ENCODE measurements at regions not wholly inside any gene's neighbourhood (a gene's known extent, or its start where the extent isn't known, plus 50 kb on each side); places are given as distances from the start of the nearest gene placed in this dataset.
"Not testable (repeated sequence)": the region's sequence is repeated elsewhere in the genome, so short reads cannot be mapped to it uniquely, and the experiment has no call there.

DNA sequence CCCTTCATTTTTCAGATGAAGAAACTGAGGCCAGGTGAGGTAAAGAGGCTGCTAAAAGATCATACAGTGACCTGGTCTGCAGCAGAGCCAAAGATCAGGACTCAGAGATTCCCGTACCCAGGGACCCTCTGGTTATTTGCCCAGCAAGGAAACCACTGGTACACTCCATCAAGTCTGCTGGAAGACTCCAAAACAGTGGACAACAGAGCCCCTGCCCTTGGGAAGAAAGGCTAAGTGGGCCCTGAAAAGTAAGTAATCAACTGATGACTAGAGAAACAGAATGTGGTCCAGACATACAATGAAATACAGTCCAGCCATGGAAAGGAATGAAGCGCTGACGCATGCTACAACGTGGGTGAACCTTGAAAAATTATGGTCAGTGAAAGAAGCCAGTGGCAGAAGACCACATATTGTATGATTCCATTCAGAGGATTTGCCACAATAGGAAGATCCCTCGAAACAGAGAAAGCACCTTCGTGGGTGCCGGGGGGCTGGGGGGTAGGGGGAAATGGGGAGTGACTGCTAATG lies 106.4 kb downstream of the ETS2 start:
- Mint-ChIP-seq H3K4me3 (no peak overlapping the region), H3K4me1 (no peaks in the 10 kb centered on the region), H3K36me3 (no peaks in the 10 kb centered on the region), H3K9me3 (ENCODE audit: low read depth) (no peaks in the 10 kb centered on the region), H3K27ac (no peak overlapping the region), H3K27me3 (peaks cover 9% of the 10 kb centered on the region)
- DNase-seq (no peak), ATAC-seq (no peak)
- CTCF ChIA-PET: no interaction called here

DNA sequence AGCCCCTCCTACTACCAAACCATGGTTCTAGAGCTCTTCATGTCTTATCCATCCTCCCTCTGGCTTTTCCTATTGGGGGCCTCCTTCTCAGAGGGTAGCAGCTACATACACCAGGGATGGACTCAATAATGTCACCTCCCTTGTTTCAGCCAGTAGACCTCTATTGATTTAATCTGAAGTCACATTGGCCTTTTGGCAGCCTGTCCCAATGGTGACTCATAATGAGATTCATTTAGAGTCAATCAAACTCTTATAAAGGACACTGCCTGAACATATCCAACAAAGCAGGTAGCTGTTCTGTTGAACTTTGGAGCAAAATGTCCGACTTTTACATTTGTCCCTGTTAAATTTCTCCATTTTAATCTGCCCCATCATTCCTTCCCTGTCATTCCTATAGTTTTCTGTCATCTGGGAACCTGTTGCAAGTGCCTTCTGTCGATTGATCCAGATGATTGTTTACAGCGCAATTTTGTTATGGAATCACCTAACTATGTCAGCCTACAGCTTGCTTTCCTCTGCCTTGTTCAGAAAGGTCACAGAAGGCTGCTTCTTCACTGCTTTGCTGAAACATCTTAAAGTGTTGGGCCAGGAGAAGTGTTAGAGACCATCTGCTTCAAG lies 105.9 kb downstream of the ETS2 start:
- CTCF ChIA-PET: no interaction called here
- H3K27me3 Mint-ChIP-seq: peaks cover 8% of the 10 kb centered on the region
- H3K9me3 Mint-ChIP-seq (ENCODE audit: low read depth): no peaks in the 10 kb centered on the region
- no peaks in the 10 kb centered on the region for H3K4me1 Mint-ChIP-seq
- ATAC-seq (no peak), DNase-seq (no peak)
- H3K27ac Mint-ChIP-seq: no peak overlapping the region
- H3K36me3 Mint-ChIP-seq: no peaks in the 10 kb centered on the region
- no peak overlapping the region for H3K4me3 Mint-ChIP-seq

DNA sequence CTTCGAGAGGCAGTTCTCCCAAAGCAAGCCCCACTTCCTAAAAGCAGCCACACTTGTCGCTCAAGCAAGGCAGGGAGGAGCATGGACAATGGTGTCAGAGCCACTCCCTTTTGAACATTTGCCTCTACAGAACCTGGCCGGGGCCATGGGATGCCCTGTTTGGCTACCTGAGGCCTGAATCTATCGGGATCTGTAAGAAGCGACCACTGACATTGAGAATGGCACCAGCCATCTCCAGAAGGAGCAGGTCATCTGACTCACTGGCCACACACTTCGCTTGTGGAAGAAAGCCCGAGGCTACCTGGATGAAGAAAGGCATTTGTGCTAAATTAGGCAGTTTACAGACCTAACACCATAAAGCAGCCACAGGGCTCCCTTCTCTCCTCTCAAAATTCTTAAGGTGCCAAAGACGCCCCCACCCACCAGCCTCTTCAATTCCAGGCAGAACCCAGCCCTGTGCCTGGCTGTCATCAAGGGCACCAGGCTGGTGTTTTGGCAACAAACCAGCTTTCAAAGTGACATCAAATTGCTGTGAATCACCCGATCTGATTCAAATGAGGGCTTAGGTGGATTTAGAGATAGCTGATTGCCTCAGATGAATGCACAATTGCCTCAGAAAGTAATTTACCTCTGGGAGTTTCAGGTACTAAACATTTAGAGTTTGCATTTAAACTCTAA lies 104.8 kb downstream of the ETS2 start:
- Mint-ChIP-seq H3K27me3 (peaks cover 2% of the 10 kb centered on the region), H3K4me1 (no peaks in the 10 kb centered on the region), H3K27ac (no peak overlapping the region), H3K9me3 (ENCODE audit: low read depth) (no peaks in the 10 kb centered on the region), H3K4me3 (no peak overlapping the region), H3K36me3 (no peaks in the 10 kb centered on the region)
- CTCF ChIA-PET: no interaction called here
- DNase-seq: no peak
- no peak for ATAC-seq

DNA sequence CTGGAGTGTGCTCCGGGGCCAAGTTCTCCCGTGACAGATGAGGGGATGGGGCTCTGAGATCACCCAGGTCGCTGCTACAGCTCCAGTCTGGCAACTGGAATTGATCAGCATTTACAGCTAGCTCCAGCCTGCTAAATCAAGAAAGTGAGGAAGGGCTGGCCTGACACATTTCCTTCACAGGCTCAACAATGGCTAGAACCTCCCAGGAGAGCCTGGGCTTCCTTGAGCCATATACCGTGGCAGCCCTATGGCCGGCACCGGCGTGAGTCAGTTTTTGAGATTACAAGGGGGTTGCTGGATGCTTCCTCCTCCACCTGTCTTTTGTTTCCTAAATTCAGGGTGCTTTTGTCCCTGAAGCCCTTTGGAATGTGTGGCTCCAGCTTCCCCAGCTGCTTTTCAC lies 104.2 kb downstream of the ETS2 start:
- Mint-ChIP-seq H3K4me1 (no peaks in the 10 kb centered on the region), H3K27ac (no peak overlapping the region), H3K27me3 (peaks cover 2% of the 10 kb centered on the region), H3K36me3 (no peaks in the 10 kb centered on the region), H3K9me3 (ENCODE audit: low read depth) (no peaks in the 10 kb centered on the region), H3K4me3 (no peak overlapping the region)
- CTCF ChIA-PET: no interaction called here
- no peak for ATAC-seq
- DNase-seq: no peak

DNA sequence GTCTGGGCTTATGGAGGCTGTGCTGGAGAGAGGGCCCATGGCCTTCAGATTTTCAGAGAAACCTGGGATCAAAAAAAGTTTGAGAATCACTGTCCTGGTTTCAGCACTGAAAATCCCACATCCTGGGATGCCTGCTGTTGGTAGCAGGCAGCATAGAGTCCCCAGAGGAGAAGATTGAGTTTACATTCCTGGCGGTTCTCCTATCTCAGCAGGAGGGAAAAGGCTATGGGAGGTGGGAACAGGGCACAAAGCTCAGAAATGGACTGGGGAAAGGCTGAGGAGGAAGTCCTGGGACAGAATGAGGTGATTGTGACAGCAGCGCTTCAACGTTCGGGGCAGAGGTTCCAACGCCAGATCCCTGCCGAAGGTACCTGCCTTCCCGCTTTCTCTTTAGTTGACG lies 103.4 kb downstream of the ETS2 start:
- H3K27me3 Mint-ChIP-seq: peaks cover 2% of the 10 kb centered on the region
- ATAC-seq (no peak), DNase-seq (no peak)
- H3K4me3 Mint-ChIP-seq: no peak overlapping the region
- CTCF ChIA-PET: no interaction called here
- no peak overlapping the region for H3K27ac Mint-ChIP-seq
- H3K36me3 Mint-ChIP-seq: no peaks in the 10 kb centered on the region
- no peaks in the 10 kb centered on the region for H3K9me3 Mint-ChIP-seq (ENCODE audit: low read depth)
- H3K4me1 Mint-ChIP-seq: no peaks in the 10 kb centered on the region

DNA sequence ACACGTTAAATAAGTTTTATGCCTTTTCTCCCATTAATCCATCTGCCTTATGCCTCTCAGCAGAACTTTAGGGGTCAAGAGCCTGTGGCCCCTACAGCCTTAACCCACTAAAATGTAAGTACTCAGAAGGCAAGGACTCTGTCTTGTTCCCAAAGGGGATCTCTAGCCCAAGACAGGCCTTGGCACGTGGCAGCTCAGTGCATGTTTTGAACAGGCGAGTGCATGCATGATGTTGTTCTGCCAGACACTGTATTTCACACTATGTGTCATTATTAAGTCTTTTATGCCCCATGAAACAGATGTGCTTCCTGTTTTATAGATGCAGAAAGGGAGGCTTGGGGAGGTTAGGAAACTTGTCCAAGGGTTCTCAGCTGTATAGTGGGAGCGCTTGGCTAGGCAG lies 102.8 kb downstream of the ETS2 start:
- Mint-ChIP-seq H3K9me3 (ENCODE audit: low read depth) (no peaks in the 10 kb centered on the region), H3K36me3 (no peaks in the 10 kb centered on the region), H3K4me3 (no peak overlapping the region), H3K27ac (no peak overlapping the region), H3K4me1 (no peaks in the 10 kb centered on the region), H3K27me3 (peaks cover 2% of the 10 kb centered on the region)
- CTCF ChIA-PET: no interaction called here
- DNase-seq (no peak), ATAC-seq (no peak)

DNA sequence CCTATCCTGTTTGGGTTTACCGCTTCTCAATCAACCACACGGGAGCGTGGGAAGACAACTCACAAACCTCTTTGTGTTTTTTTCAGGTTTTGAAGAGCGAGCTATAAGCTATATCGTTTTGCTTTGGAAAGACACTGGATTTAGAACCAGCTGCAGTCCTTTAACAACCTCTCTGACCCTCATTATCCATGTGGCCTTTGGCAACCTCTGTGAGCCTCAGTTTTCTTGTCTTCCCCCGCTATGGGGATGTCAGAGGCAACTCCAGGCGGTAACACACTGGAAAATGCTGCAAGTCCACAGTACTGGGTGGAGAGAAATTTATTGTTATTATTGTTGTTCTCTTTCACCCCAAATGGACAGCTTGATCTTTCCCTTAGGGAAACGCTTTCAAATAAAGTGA lies 100.0 kb downstream of the ETS2 start:
- no peak for ATAC-seq
- H3K36me3 Mint-ChIP-seq: no peaks in the 10 kb centered on the region
- H3K9me3 Mint-ChIP-seq (ENCODE audit: low read depth): no peaks in the 10 kb centered on the region
- DNase-seq: no peak
- no peaks in the 10 kb centered on the region for H3K4me1 Mint-ChIP-seq
- no peak overlapping the region for H3K27ac Mint-ChIP-seq
- CTCF ChIA-PET: no interaction called here
- no peaks in the 10 kb centered on the region for H3K27me3 Mint-ChIP-seq
- H3K4me3 Mint-ChIP-seq: no peak overlapping the region

DNA sequence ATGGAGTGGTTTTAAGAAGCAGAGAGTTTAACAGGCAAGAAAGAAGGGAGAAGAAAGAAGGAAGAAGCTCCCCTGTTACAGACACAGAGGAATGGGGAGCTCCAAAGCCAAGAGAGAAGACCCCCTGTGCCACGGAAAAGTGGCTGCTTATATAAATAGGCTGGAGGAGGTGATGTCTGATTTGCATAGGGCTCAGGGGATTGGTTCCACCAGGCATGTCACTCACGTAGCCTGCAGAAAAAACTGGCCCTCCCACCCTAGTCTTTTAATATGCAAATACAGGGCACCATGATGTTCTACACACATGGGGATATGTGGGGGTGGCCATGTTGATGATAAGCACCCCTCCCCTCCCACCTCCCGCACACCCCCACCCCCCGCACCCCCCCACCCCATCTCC lies 99.6 kb downstream of the ETS2 start:
- ATAC-seq: no peak
- no peaks in the 10 kb centered on the region for H3K9me3 Mint-ChIP-seq (ENCODE audit: low read depth)

DNA sequence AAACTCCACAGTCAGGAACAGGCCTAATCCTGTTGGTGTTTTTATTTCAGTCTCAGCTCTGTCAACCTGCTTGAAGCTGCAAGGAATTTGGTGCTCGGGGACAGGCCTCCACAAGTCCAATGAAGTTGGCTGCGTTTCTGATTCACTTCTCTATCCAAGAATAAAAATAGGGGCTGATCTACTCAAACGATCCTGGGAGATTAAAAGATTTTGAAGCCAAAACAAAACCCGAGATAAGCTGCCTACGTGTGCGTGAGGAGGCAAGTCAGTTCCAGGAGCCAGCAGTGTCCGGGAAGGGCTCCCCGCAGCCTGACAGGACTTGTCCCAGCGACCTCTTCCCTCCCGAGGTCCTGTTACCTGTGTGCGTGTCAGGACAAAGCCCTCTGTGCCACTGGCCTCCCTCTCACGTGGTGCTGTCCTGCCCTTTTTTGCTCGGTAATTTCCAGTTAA lies 98.0 kb downstream of the ETS2 start:
- Mint-ChIP-seq H3K4me1 (no peaks in the 10 kb centered on the region), H3K36me3 (no peaks in the 10 kb centered on the region), H3K4me3 (no peak overlapping the region), H3K27me3 (no peaks in the 10 kb centered on the region), H3K9me3 (ENCODE audit: low read depth) (no peaks in the 10 kb centered on the region), H3K27ac (no peak overlapping the region)
- DNase-seq (no peak), ATAC-seq (no peak)
- CTCF ChIA-PET: no interaction called here

More for the DNA sequence above, 99.6 kb downstream of the ETS2 start:
- CTCF ChIA-PET: no interaction called here
- Mint-ChIP-seq H3K4me1 (no peaks in the 10 kb centered on the region), H3K36me3 (no peaks in the 10 kb centered on the region), H3K4me3 (no peak overlapping the region), H3K27ac (no peak overlapping the region), H3K27me3 (no peaks in the 10 kb centered on the region)
- DNase-seq: no peak

DNA sequence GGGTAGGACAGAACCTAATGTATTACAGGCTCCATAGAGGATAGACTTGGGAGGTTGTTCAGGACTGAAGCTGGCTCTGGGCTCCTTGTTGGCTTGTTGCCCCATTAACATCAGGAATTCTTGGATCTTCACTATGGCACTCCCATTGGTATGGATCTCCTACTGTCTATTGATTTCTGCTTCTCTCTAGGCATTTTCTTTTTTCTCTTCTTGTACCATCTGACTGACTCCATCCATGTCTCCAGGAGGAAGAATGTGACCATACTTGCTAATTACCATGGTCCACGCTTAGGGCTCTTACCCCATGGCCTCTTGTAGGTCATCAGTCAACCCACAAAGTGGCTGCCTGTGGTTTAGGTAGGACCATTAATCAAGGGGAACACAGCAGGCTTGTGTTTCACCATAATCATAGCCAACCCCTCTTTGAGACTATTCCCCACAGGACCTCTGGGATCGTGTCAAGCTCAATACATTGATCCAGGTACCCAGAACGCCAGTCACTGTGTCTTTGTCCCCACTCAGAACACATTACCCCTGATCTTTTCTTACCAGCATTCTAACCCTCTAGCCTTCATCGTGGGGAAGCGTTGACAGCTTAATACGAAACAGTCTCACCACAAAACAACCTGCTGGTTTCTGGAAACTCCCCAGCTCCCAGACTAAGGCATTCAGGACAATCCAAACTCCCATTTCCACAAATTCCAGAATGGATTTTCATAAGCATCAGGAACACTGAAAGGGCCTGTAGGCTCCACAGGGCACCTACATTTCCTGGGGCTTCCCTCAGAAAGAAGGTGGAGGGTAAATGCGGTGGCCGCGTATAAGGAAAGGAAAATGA lies 97.1 kb downstream of the ETS2 start:
- DNase-seq (no peak), ATAC-seq (no peak)
- no peak overlapping the region for H3K27ac Mint-ChIP-seq
- no peaks in the 10 kb centered on the region for H3K27me3 Mint-ChIP-seq
- CTCF ChIA-PET: no interaction called here
- no peaks in the 10 kb centered on the region for H3K36me3 Mint-ChIP-seq
- no peaks in the 10 kb centered on the region for H3K9me3 Mint-ChIP-seq (ENCODE audit: low read depth)
- no peaks in the 10 kb centered on the region for H3K4me1 Mint-ChIP-seq
- H3K4me3 Mint-ChIP-seq: no peak overlapping the region

DNA sequence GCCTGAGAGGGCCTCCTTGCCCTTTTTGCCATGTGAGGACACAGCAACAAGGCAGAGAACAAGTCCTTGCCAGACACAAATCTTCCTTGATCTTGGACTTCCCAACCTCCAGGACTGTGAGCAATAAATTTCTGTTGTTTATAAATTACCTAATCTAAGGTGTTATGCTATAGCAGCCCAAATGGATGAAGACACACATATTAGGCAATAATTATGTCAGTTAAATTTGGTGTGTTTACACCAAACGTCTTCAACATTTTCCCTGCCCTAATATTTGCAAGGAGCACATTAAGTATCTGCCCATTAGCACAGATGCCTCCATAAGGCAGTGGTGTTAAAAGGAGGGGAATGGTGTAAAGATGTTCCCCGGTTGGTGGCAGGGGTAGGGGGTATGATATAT lies 94.8 kb downstream of the ETS2 start:
- no peak for ATAC-seq
- H3K4me3 Mint-ChIP-seq: no peak overlapping the region
- H3K27me3 Mint-ChIP-seq: peaks cover 12% of the 10 kb centered on the region
- CTCF ChIA-PET: no interaction called here
- no peak for DNase-seq
- H3K36me3 Mint-ChIP-seq: no peaks in the 10 kb centered on the region
- no peak overlapping the region for H3K27ac Mint-ChIP-seq
- no peaks in the 10 kb centered on the region for H3K9me3 Mint-ChIP-seq (ENCODE audit: low read depth)
- no peaks in the 10 kb centered on the region for H3K4me1 Mint-ChIP-seq

DNA sequence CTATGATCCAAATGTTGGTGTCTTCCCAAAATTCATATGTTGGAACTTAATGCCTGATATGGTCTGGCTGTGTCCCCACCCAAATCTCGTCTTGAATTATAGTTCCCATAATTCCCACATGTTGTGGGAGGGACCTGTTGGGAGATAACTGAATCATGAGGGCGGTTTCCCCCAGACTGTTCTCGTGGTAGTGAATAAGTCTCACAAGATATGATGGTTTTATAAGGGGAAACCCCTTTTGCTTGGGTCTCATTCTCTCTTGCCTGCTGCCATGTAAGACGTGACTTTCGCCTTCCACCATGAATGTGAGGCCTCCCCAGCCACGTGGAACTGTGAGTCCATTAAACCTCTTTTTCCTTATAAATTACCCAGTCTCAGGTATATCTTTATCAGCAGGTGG lies 94.3 kb downstream of the ETS2 start:
- H3K4me3 Mint-ChIP-seq; DNase-seq; H3K9me3 Mint-ChIP-seq (ENCODE audit: low read depth); CTCF ChIA-PET; H3K36me3 Mint-ChIP-seq; ATAC-seq; H3K4me1 Mint-ChIP-seq; H3K27ac Mint-ChIP-seq: not testable (repeated sequence)
- H3K27me3 Mint-ChIP-seq: peaks cover 17% of the 10 kb centered on the region

DNA sequence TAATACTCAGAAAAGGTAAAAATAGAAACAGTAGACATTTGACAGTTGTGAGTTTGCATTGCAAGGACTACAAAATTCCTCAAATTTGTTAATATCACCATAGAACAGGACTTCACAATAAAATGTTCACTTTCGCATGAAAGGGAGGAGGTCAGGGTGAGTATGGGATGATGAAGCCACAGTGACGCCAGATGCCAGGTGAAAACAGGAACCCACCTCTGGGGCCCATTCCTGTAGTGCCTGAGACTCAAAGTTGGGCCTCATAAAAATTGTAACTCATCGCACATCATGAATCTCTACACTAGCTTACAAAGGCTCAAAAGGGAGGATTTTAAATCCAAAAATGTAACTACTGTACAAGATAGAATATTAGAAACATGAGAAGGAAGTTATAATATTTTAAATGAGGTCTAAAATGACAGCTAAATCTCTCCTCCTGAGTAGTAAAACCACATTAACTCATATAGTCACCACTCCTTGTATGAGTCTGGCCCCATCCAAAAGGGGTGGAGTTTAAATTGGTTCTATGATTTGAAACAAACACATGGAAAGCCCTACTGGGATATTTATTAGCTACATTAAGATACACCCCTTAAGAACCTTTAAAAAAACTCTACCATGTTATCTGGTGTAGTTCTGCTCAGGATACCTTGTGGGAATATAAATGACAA lies 93.7 kb downstream of the ETS2 start:
- Mint-ChIP-seq H3K36me3 (no peaks in the 10 kb centered on the region), H3K27ac (no peak overlapping the region), H3K4me3 (no peak overlapping the region), H3K4me1 (no peaks in the 10 kb centered on the region), H3K9me3 (ENCODE audit: low read depth) (peaks cover 3% of the 10 kb centered on the region), H3K27me3 (peaks cover 22% of the 10 kb centered on the region)
- no peak for DNase-seq
- ATAC-seq: no peak
- CTCF ChIA-PET: no interaction called here

Data from activated CD8-positive, alpha-beta memory T cell treated with anti-CD3 and anti-CD28 coated beads, Interleukin-2, amount 10 ng/mL, durations not matched to agents 7 days and 5 days (primary cell).